ENCODE measurements at regions not wholly inside any gene's neighbourhood (a gene's known extent, or its start where the extent isn't known, plus 50 kb on each side); places are given as distances from the start of the nearest gene placed in this dataset.

DNA sequence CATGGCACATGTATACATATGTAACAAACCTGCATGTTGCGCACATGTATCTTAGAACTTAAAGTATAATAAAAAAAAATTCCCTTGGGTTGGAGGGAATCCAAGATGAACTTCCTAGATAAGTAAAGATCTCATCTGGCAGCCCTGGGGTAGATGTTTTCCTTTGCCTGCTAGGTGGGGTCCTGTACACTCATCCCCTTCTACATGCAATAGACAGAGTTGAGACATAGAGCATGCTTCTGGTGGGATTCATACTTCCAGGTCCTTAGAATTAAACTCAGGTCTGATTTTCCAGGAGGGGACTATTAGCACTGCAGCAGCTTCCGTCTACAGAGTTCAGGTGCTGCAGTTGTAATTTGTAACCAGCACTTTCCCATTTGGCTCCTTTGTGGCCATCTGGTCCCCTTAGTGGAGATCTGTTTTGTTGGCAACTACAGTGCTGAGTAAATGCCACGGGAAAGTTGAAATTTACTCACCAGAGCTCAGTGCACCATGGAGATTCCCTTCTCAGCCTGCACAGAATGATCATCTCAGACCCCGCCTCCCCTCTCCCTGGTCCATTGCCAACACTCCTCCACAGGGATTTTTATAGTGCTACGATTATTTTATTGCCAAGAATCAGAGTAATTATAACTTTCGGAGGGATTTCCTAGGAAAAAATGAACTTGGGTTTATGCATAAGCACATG lies 220.1 kb upstream of the E2F8 start:
- no peak for DNase-seq

DNA sequence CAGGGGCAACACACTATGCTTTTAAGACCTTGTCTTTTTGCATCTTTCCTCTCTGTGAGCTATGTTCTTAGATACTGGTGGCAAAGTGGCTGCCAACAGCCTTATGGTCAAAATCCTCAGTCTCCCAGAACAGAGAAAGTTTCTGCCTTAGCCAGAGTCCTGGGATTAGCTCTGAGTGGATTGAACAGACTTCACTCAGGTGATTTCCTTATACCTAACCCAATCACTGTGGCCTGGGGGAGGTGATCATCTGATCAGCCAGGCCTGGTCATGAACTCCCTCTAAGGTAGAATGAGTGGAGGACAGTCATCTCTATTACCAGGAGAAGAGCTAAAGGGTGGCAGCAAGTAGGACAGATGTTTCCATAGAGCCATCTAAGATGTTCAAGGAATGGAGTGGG lies 218.5 kb upstream of the E2F8 start:
- DNase-seq, result no peak

DNA sequence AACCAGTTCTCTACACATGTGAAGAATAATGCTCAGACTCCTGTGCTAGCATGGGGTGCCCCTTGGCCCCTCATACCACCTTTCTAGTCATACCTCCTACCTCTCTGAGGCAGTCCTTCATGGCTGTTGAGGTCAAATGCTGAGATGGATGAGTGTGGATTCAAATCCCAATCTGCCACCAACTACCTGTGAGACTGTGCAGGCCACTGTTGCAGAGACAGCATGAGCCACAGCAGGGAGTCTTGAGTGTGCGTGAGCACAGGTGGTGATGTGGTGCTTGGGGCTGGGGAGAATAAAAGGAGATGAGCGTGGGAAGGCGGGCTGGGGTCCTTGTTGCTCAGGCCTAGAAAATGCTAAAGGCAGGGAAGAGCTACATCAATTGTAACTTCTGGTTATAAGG lies 218.0 kb upstream of the E2F8 start:
- no peak for DNase-seq

DNA sequence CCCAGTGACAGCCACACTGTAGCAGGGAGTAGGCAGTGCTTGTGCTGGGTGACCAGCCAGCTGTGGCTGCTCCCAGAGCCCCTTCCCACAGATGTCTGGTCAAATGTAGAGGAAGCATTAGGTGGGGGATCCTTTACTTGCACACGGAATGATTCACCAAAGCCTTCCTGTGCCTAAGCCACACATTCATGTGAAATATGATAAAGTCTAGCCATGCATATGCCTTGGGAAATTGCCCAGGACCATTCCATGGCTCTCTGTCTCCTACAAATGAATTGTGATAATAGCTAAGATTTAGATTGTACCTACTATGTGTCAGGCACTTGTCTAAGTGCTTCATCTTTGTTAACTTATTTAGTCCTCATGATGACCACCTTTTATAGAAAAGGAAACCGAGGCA lies 217.5 kb upstream of the E2F8 start:
- no peak for DNase-seq

DNA sequence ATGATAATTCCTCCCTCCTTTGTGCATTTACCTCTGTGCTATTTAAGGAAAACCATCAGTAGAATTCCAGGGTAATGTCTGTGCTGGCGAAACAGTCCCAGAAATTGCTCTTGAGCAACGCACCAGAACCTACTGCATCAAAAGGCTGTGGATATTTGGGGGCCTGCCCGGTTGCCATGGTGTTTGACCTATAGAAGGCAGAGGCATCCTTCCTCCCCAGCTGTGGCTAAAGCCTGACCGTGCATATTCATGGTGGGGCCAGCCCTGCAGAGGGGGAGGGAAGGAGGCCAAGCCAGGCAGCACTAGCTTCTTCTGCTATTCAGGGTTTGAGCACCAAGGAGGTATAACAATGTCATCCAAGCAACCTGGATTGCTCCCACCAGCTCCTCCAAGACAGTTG lies 215.0 kb upstream of the E2F8 start:
- DNase-seq, result no peak

DNA sequence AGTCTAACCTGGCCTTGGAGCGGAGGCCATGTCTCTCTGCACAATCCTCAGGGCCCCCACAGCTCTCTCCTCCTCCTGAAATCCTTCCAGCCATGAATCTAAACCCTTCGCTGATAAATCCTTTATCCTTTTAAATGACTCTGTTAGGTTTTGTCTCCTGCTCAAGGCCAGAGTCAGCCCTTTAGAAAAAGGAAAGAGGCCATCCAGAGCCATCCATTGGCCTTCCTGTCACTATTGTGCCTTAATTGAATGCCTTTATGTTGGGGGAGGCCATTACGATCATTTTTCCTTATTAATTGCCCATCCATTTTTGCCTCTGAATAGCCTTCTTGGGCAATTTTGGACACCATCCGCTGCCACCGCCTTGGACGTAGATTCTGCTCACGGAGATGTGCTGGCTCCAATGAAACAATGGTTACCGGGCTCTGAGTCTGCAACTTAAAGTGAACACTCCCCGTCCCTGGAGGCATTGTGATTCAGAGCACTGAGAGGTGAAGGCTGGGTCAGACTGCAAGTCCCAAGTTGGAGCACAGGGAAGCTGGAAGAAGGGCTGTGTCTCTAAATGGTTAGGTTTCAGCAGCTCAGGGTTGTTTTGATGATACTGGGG lies 213.0 kb upstream of the E2F8 start:
- DNase-seq, result no peak

DNA sequence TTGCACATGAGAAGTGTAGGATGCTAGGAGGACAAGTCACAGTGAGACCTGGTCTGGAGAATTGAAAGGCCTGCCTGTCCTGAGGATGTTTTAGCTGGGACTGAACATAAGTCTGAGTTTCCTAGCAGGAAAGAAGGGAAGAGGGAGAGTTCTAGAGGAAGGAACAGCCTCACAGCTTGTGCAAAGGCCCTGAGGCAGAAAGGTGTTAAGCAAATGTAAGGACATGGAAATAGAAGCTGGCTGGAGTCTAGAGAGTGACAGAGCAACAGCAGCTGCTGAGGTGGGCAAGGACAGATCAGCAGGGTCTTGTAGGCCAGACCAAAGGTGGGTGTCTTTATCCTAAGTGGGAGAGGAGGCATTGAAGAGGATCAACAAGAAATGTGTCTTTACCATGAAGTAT lies 210.9 kb upstream of the E2F8 start:
- no peak for DNase-seq

DNA sequence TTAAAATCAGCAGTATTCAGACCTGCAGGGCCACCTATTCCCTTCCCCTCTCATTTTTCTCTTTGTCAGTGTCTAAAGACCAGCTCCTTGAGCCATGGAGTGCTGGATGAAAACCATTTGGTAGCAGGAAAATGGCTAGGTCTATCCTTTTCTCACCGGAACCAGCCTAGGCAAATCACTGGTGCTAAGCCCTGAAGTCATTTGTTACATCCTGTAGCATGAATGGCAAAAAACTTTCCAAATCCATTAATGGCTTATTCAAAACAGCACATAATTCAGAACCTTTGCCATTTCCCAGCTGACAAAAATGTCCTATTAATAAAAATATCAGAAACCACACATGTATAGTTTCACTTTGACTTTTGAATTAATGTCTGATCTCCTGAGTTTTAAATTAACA lies 209.5 kb upstream of the E2F8 start:
- DNase-seq, result no peak

DNA sequence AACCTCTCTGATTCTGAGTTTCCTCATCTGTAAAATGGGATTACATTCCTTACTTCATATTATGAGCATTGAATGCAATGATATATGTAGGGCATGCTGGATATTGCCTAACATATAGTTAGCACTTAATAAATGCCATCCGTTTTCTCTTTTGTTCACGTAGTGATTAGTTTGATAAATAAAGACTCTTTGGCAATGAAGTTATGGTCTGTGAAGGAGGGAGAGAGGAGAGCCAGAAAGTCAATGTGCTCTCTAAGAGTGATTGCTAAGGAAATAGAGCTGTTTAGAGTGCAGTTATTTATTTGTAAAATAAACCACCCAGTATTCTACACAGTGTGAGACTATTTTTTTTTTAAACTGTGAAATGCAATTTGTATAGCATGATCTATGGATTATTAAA lies 207.9 kb upstream of the E2F8 start:
- no peak for DNase-seq

DNA sequence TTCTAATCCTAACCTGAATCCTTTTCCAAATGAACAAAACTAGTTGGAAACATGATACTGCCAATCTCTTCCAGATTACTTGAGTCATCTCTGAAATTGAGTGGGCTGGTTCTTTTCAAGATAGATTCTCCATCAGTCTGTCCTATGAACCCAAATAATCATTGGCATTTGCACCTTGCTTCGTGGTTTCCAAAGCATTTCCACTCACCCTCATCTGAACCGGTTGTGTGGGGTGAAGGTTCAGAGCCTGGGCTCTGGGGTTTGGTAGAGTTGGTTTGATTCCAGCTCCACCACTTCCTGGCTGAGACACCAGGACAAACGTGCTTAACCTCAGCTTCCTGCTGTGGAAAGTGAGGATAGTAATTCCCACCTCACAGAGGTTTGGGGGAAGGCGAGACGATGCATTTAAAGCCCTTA lies 206.4 kb upstream of the E2F8 start:
- peak; percentile 56 for DNase-seq

DNA sequence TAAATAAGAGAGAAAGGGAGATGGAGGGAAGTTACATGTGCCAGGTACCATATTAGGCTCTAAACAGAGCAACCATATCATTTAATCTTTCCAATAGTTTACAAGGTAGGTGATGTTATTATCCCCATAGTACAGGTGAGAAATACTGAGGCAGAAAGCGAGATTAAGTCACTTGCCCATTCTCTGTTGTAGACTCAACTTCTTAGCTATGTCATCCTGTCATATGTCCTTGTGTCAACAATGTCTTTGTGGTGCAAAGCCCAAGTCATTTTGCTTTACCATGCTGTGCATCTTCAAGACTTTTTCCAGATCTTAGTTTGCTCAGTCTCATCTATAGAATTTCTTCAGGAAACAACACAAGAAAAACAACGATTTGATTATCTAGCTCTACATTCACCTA lies 205.0 kb upstream of the E2F8 start:
- DNase-seq, result no peak

DNA sequence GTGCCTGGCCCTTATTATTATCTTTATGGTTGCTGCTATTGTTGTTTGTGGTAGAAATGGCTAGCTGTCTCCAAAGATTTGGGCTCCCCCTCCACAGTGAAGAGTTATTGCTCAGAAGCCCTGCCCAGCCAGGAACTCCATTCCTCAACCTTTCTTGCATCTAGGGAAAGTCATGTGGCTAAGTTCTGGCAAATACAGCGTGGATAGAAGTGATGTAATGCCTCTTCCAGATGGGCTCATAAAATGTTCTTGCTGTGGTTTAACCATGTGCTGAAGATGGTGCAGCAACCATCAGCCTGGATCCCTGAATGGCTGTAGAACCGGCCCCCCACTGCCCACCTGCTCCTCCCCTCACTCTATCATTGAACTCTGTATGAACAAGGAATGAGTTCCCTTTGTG lies 203.5 kb upstream of the E2F8 start:
- peak; percentile 52 for DNase-seq

DNA sequence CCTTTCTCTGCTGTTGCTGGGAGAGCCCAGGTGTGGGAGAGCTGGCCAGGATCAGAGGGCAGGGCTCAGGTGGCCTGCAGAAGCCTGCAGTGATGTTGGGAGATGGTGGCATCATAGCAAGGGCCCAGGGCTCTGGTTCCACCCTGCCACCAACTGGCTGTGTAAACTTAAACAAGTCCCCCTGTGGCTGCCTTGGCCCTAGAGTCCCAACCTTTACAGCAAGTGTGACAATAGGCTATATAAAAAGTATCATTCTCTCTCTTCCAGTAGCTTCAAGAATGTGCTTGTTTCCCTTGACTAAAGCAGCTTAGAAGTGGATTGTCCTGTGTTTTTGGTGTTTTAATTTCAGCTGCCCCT lies 201.8 kb upstream of the E2F8 start:
- no peak for DNase-seq

DNA sequence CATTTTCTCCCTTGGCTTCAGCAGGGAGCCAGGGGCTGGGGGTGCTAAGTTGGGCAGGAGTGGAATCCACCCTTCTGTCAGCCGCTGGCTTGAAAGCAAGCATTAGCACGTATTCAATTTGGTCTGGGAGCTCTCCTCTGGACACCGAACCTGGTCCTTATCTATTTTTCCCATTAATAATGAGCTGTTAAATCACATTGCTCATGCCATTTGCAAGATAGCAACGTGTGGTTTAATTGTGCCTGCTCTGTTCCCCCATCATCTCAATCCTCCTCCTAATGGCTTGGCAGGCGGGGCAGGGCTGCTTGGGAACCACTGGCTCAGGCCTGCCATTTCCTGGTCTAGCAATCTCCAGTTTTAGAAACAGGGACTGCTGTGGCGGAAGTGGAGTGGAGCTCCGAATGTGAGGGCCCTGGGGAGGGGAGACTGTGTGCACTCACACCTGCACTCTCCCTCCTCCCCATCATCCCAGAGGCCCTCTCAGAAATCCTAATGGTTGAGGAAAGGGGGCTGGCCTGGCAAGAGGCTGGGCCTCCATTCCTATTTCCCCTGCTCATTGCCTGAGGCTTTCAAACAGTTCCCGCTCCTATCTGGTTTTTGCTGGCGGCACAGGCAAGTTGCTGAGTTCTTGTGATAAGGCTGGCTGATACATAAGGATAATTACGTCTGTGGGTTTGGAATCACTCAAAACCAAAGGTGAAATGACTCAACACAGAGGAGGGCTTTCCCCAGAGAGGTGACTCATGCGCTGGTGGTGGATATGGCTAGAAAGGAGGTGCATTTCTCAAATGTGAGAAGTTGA lies 201.2 kb upstream of the E2F8 start:
- peak; percentile 99 for DNase-seq

DNA sequence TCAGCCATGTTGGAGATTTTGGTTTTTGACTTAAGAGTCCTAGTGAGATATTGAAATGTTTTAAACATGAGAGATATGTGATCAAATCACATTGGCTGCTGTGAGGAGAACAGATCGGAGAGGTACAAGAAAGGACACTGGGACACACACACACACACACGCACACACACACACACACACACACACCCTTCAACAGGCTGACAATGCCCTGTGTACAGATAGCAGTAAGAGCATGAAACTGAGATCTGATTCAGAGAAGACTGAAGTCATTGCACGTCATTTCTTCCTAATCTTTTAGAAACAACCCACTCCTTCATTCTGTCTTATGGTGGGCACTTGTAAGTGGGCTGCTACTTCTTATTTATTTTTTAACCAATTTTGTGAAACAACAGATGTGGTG lies 200.5 kb upstream of the E2F8 start:
- DNase-seq, result no peak

DNA sequence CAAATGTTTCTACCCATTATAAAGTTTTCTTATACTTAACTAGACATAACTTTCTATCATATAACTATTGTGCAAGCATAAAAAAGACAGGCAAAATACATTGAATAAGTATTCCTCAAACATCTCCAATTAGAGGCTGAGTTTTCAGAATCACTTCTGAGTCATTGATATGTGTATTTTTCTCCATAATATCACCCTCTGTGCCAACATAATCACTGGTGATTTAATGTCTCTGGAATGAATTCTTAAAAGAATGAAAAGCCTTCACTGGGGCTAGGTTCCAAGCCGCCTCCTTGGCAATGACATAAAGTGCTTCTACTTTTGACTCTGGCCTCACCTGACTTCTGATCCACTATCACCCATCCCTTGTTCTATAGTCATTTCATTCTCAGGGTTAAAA lies 197.0 kb upstream of the E2F8 start:
- DNase-seq, result peak; percentile 83

DNA sequence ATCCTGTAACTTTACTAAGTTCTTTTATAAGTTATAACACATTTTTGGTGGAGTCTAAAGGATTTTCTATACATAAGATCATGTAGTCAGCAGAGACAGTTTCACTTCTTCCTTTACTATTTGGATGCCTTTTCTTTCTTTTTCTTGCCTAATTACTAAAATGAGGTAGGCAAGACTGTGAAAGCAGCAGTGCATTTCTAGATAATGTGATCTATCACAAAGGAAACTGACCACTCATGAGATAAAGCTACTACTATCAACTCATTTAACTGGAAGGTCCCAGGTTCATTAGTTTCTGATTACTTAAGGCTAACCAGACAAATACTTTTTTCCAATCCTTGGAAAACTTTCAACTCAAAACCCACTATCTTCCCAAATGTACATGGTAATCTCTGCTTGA lies 196.2 kb upstream of the E2F8 start:
- no peak for DNase-seq

DNA sequence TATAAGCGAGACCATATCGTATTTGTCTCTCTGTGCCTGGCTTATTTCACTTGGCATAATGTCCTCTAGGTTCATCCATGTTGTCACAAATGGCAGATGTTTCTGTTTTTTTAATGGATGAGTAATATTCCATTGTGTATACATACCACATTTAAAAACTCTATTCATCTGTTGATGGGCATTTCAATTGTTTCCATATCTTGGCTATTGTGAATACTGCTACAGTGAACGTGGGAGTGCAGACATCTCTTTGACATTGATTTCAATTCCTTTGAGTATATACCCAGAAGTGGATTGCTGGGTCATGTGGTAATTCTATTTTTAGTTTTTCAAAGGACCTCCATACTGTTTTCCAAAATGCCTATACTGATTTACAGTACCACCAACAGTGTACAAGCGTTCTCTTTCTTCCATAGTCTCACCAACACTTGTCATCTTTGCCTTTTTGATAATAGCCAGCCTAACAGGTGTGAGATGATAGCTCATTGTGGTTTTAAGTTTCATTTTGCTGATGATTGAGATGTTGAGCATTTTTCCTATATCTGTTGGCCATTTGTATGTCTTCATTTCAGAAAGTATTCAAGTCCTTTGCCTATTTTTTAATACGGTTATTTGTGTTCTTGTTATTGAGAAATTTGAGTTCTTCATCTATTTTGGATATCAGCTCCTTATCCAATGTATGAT lies 194.7 kb upstream of the E2F8 start:
- no peak for DNase-seq

DNA sequence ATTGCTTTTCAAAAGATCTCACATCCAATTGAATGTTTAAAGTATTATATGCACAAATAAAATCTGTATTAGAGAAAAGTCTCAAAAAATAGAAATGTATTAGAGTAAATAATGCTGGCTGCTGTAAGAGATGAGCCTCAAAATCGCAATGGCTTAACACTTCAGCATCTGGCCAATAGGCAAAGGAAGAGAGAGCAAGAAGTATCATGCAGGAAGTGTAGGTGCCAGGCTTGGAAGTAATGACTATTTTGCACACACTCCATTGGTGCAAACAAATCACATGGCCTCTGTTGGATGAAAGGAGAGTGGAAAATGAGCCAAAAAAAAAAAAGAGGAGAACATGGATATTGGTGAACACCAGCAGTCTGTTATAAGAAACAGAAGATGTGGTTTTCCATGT lies 193.0 kb upstream of the E2F8 start:
- DNase-seq, result no peak

DNA sequence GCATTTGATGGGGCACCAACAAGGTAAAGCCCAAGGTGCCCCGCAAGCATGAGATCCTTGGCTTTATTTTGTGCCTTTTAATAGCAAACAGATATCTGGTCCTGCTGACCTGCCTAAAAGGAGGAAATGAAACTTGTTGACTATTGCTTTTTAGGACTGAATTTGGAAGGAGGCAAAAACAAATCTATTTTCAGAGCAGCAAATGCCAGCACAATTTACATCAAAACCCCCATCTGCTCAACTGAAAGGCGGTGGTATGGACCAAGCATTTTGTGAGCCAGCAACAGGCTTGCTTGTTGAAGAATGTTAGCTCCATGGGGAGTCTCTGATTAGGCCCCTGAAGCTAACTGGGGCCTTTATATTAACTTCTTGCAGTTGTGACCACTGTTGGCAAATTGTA lies 192.6 kb upstream of the E2F8 start:
- DNase-seq, result no peak

DNA sequence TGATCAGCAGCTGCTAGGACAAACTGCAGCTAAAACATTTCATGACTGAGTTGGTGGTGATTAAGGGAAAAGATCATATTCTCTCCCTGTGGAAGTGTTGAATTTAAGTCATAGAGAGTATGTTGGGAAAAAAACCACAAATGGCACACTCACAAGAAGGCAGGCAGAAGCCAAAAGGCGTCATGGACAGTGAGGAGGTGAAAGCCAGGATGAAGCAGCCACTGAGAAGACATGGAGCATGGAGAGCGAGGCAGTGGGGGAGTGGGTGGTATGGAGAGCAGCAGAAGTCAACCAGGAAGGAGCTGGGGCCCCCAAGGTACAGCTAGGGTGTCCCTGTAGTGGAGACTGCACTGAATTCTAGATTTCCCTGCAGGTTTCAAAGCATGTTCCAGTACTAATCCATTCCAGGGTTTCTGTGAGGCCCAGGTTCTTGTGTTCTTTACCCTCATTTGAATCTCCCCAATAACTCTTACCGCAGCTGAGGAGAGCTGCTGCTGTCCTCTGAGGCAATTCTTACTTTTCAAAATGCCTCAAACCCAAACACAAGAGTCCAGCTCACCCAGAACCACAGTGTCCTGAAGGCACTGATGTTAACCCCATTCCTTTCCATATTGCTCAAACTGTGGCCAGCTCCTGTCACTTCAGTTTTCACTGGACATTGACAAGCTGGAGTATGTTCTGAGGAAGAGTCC lies 191.8 kb upstream of the E2F8 start:
- DNase-seq, result peak; percentile 80

DNA sequence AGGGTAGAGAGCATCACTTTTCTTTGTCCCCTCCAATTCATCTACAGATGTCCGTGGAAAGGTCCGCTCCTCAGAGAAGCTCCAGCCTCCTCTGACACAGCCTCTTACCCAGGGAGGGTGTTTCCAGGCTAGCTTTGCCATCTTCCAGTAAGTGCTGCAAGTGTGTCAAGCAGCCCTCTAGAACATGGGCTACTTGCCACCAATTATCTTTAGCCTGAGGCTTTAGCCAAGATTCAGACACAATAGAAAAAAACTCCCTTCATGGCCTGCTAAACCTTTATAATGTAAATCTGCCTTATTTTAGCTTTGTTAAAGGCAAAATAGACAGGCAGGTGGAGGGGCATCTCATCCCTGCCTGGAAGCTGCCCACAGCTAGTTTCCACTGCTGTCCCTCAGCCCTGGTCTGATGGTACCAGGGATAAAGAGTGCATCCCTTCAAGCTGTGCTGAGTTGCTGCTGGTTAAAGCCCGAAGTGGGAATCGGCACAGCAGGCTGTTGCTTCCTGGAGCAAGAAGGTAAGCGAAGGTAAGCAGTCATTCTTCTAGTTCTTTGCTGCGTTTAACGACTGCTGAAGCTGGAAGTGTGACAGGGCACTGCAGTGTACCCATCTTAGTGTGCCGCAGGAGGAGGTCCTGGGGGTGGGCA lies 190.1 kb upstream of the E2F8 start:
- no peak for DNase-seq

DNA sequence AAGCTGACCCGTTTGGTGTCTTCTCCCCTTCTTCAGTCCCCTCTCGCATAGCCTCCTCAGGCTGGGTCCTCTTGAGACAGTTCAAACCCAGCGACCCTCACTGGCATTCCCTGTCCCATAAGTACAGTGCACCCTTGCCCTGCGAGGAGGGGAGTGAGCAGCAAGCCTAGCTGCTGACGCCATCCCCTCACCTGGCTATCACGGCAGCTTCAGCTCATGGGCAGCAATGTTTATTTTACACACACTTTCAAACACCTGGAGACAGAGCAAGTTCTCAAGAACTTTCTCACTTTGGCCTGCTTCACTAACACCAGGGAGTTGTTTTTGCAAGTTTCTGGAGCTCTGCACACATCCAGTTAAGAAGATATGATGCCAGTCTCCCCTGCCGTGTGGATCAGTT lies 189.6 kb upstream of the E2F8 start:
- no peak for DNase-seq
